OCI-LY1 (cell line): ENCODE measurements at regions not wholly inside any gene's neighbourhood (a gene's known extent, or its start where the extent isn't known, plus 50 kb on each side); places are given as distances from the start of the nearest gene placed in this dataset.

ENCODE experiments used
- EZH2 ChIP-seq: fragments of 200-600 bp; sonication (generic), shearing (Covaris generic); IDR thresholded peaks from 2 replicates; pipeline ENCODE4 v1.8.0; 2017; ENCODE audit warnings: borderline replicate concordance, mixed run types, mild to moderate bottlenecking, antibody characterized with exemption, low read length, moderate library complexity, mixed read lengths
- TF ChIP-seq, protein P1 (sequence below): fragments of 200-600 bp; sonication (generic), shearing (Covaris generic); IDR thresholded peaks from 2 replicates; pipeline ENCODE4 v1.5.1; 2017; ENCODE audit warnings: mild to moderate bottlenecking, antibody characterized with exemption, low read length, moderate library complexity, mixed read lengths

DNA sequence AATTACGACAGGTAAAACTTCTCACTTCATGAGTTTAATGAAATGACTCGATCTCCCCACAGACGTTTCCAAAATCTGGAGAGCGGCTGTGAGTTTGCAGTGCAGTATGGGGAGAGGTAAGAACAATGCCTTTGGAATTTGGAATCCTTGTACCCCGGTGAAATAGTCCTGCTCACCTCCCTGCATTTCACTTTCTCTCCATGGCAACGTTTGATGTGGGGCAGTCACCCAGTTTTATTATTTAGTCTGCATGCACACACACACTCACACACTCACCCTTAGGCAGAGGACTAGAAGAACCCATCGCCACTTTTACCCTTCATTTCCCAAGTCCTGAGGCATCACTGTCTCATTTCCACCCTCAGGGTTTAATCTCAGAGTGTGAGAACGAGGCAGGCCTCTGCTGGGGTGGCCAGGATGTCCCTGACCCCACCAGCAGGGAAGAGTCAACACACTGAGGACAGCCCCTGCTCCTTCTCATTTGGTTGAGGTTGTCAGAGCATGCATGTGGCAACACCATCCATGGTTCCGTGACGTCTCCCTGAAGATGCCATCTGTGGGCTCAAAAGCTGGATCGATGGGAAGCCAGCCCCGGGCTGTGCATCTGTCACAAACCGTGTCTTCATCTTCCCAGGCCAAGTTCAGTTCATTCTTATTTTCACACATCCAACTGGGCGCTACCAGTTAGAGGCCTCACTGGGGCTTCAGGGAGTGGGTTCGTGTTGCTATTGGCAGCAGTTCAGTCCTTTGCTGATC, 119.8 kb upstream of the TRIM2 start:
- TF ChIP-seq, protein P1, sequence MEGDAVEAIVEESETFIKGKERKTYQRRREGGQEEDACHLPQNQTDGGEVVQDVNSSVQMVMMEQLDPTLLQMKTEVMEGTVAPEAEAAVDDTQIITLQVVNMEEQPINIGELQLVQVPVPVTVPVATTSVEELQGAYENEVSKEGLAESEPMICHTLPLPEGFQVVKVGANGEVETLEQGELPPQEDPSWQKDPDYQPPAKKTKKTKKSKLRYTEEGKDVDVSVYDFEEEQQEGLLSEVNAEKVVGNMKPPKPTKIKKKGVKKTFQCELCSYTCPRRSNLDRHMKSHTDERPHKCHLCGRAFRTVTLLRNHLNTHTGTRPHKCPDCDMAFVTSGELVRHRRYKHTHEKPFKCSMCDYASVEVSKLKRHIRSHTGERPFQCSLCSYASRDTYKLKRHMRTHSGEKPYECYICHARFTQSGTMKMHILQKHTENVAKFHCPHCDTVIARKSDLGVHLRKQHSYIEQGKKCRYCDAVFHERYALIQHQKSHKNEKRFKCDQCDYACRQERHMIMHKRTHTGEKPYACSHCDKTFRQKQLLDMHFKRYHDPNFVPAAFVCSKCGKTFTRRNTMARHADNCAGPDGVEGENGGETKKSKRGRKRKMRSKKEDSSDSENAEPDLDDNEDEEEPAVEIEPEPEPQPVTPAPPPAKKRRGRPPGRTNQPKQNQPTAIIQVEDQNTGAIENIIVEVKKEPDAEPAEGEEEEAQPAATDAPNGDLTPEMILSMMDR, result no peak
- no peak for TF ChIP-seq EZH2
